ENCODE measurements at regions not wholly inside any gene's neighbourhood (a gene's known extent, or its start where the extent isn't known, plus 50 kb on each side); places are given as distances from the start of the nearest gene placed in this dataset.

DNA sequence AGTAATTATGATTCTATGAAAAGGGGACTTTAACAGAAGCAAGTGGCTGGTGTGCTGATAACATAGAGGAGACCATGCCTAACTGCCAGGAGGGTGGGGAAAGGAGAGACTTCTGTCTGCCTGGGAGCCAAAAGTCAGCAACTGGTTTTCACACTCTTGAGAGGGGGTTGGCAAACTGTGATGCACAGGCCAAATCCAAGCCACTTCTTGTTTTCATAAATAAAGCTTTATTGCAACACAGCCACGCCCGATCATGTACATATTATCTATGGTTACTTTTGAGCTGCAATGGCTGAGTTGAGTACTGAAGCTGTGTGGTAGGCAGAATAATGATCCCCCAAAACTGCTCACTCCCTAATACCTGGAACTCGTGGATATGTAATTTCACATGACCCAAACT is 208.4 kb downstream of the LNPK start:
- H3K27ac ChIP-seq (ENCODE audit: insufficient read depth, low read depth, low read length) = no peak overlapping the region
- no peaks in the 10 kb centered on the region for H3K36me3 ChIP-seq (ENCODE audit: control insufficient read depth in 2 of 2, extremely low read depth in 1 of 2, insufficient read depth in 2 of 2, low read length in 2 of 2)
- BruUV-seq (replicated peaks) = no TSS peak
- no peaks in the 10 kb centered on the region for H3K79me2 ChIP-seq (ENCODE audit: control insufficient read depth, insufficient read depth, low read length)
- no peak overlapping the region for H2AFZ ChIP-seq (ENCODE audit: low read depth, low read length)
- no peaks in the 10 kb centered on the region for H3K9me3 ChIP-seq (replicated peaks; ENCODE audit: control insufficient read depth, insufficient read depth, low read length)
- dilution Hi-C loops (cut with MboI; ENCODE audit: extremely low pct_ligation_motif_present, low sequenced_read_pairs) = no loop called here
- no peaks in the 10 kb centered on the region for H3K4me1 ChIP-seq (ENCODE audit: control insufficient read depth, extremely low read depth, insufficient read depth, low read length)
- no peak for TF ChIP-seq EZH2 (IDR thresholded peaks at IDR 0.05; ENCODE audit: borderline replicate concordance, low read depth, low read length, severe bottlenecking)
- TF ChIP-seq MYC (IDR thresholded peaks at IDR 0.05; ENCODE audit: low read depth, low read length) = no peak
- TF ChIP-seq POLR2A (IDR thresholded peaks at IDR 0.05; ENCODE audit: low read depth, low read length) = no peak
- TF ChIP-seq, protein P1, sequence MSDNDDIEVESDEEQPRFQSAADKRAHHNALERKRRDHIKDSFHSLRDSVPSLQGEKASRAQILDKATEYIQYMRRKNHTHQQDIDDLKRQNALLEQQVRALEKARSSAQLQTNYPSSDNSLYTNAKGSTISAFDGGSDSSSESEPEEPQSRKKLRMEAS (IDR thresholded peaks at IDR 0.05; ENCODE audit: insufficient read depth, insufficient read length) = no peak
- no peak for TF ChIP-seq GATA2 (IDR thresholded peaks at IDR 0.05; ENCODE audit: insufficient read depth, insufficient read length, low read depth, low read length)
- no peak for TF ChIP-seq JUN (IDR thresholded peaks at IDR 0.05; ENCODE audit: borderline replicate concordance, insufficient read depth, insufficient read length, low read depth)
- TF ChIP-seq FOS (IDR thresholded peaks at IDR 0.05; ENCODE audit: borderline replicate concordance, insufficient read depth, low read length) = no peak
- TF ChIP-seq POLR2AphosphoS5 (IDR thresholded peaks at IDR 0.05; ENCODE audit: insufficient read depth, low read depth, low read length) = no peak
- TF ChIP-seq, protein P2, sequence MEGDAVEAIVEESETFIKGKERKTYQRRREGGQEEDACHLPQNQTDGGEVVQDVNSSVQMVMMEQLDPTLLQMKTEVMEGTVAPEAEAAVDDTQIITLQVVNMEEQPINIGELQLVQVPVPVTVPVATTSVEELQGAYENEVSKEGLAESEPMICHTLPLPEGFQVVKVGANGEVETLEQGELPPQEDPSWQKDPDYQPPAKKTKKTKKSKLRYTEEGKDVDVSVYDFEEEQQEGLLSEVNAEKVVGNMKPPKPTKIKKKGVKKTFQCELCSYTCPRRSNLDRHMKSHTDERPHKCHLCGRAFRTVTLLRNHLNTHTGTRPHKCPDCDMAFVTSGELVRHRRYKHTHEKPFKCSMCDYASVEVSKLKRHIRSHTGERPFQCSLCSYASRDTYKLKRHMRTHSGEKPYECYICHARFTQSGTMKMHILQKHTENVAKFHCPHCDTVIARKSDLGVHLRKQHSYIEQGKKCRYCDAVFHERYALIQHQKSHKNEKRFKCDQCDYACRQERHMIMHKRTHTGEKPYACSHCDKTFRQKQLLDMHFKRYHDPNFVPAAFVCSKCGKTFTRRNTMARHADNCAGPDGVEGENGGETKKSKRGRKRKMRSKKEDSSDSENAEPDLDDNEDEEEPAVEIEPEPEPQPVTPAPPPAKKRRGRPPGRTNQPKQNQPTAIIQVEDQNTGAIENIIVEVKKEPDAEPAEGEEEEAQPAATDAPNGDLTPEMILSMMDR (IDR thresholded peaks at IDR 0.05; ENCODE audit: extremely low read depth in 1 of 2, insufficient read depth in 1 of 2, low read depth in 1 of 2, low read length in 2 of 2) = no peak
- CTCF ChIA-PET = no interaction called here
- H3K4me2 ChIP-seq (ENCODE audit: insufficient read depth, low read length) = no peak overlapping the region
- POLR2A ChIA-PET = no interaction called here
- DNase-seq (ENCODE audit: low read depth, low spot score) = no peak
- no peak for FAIRE-seq
- H3K4me3 ChIP-seq (replicated peaks in 1 of 3; ENCODE audit: insufficient read depth in 1 of 3, low read depth in 1 of 3, low read length in 3 of 3) = no peak overlapping the region
- intact Hi-C loops (cut with micrococcal nuclease) = no loop called here
- H3K9ac ChIP-seq (replicated peaks; ENCODE audit: extremely low read depth, insufficient read depth, low read length) = no peak overlapping the region
- no peaks in the 10 kb centered on the region for H3K27me3 ChIP-seq (ENCODE audit: control insufficient read depth in 2 of 2, insufficient read depth in 2 of 2, low read length in 2 of 2)
- H4K20me1 ChIP-seq (replicated peaks; ENCODE audit: control insufficient read depth, extremely low read depth, insufficient read depth, low read length) = no peaks in the 10 kb centered on the region
- no peaks in the 10 kb centered on the region for H3K9me1 ChIP-seq (replicated peaks; ENCODE audit: control insufficient read depth, extremely low read depth, insufficient read depth, low read length)

All from endothelial cell of umbilical vein (primary cell).